GM18867 (cell line): ENCODE measurements at regions not wholly inside any gene's neighbourhood (a gene's known extent, or its start where the extent isn't known, plus 50 kb on each side); places are given as distances from the start of the nearest gene placed in this dataset.
"Not testable (repeated sequence)": the region's sequence is repeated elsewhere in the genome, so short reads cannot be mapped to it uniquely, and the experiment has no call there.

Source experiments
- ATAC-seq: cut with Tn5 transposase; IDR thresholded peaks from one replicate; pipeline ENCODE4 v1.9.1; 2021; ENCODE audit warnings: mild to moderate bottlenecking, moderate library complexity; ENCODE audit not compliant: unreplicated experiment

DNA sequence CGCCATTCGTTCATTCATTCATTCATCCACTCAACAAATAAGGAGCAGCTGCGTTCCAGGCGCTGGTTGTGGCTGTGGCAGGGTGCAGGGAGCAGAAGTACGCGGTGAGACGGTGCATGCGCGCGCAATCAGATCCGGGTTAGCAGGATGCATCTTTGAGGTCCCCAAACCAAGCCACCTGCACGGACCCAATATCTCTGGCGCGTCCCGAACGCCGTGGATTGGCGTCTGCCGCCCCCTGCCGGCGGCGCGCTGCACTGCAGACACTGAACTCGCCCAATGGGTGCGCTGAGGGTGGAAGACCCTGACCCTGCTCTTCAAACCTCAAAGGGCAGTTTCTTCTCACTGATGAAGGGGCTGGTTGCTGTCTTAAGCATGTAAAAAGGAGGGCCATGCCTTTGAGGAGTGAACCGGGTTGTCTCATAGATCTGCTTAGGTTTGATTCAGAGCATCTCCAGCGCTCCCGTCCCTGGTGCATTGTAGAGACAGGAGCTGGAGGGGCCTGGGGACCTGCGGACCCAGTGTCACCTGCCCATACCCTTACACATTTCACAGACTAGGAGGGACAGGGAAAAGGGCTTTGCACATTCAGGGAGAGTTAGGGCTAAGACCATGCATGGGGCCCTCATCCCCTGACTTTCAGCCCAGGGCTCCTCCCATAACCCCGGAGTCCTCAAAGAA, 102.5 kb downstream of the RAMP3 start:
- peak; percentile 71 for ATAC-seq

- ATAC-seq, result no peak
These were observed 109.7 kb downstream of the RAMP3 start for GRCh38 chr7:45267262-45267661.

DNA sequence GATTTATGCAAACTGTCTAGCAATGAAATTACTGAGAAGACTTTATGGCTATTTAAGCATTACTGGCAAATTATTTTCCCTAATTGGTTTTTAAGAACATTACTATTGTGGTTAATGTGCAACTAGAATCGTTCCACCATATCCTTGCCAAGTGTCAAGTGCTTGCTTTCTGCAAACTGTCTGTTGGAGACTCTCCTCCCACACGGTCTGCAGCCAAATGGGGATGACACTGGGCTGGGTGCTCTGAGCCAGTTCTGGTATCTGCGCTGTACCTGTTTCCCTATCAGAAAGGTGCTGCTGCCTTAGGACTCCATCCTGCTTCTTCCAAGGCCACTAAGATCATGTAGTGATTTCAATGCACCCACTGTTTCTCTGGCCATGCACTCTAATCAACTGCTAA, 110.4 kb downstream of the RAMP3 start:
- ATAC-seq, result no peak

DNA sequence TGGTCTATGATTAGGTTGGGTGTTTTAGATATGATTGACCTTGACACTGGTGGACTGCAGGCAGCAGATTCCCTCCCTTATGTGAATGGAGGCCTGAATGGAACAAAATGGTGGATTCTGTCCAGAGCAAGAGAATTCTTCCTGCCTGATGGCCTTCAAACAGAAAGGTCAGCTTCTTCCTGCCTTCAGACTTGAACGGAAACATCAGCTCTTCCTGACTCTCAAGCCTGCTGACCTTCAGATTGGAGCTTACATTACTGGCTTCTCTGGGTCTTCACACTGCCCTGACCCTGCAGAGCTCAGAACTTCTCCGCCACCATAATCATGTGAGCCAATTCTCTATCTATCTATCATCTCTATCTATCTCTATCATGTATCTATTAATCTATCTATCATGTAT, 111.6 kb downstream of the RAMP3 start:
- ATAC-seq, result no peak

DNA sequence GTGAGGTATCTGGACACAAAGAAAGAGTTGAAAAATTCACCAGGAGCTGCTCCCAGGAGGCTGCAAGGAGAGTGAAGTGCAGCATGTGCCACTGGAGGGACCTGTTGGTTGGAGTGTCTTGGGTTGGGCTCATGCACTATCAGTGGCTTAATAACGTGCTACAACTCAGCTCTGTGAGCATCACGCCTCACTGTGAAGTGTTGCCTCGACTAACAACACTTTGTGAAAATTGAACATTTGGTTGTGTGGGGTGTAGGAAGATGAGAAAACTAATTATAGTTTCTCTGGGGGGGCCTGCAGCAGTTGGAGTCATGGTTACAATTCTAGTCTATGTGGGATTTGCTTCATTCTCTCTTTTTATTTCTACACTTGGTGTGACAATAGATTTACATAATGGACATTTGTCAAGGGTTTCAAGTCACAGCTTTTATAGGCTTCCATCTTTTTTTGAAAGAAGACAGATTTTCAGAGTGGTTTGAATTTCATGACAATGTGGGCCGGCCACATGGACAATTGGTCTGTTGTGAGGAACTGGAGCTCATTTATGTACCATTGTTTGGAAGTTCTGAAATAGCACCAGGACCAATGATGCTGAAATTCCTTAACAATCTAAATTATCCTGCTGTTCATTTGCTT, 121.3 kb downstream of the RAMP3 start:
- no peak for ATAC-seq

- ATAC-seq, result not testable (repeated sequence)
These were observed 132.0 kb downstream of the RAMP3 start for GRCh38 chr7:45289611-45290010.

DNA sequence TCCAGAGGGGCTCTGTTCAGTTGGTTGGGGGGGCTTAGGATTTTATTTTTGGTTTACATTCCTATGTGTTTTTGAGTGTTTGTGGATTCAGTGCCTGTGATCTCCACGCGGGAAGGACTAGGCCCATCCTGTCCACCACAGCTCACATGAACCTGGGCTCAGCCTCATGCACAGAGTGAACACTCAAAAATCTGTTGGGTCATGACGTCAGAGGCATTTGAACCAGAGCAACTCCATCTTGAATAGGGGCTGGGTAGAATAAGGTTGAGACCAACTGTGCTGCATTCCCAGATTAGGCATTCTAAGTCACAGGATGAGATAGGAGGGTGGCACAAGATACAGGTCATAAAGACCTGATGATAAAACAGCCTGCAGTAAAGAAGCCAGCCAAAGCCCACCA, 133.3 kb downstream of the RAMP3 start:
- ATAC-seq, result no peak

DNA sequence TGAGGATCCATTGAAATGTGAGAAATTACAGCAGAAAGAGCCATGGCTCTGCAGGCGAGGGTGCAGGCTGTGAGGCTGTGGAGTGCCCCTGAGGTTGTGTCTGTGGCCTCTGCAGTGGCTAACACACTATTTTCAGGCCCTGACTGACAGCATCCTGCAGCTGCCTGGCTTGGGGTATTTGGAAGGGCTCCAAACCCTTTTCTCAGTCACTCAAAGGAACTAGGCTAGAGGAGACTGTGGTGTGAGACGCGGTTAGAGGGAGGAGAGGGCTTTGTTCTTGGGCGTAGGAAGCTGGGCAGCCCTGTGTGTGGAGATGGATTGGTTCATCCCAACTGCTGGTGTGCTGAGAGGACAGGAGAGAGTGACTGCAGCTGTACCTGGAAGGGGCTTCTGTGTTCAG, 134.9 kb downstream of the RAMP3 start:
- ATAC-seq, result no peak

GRCh38 chr7:45293295-45293942, 135.8 kb downstream of the RAMP3 start:
- ATAC-seq, result no peak

- ATAC-seq, result no peak
These were observed 137.0 kb downstream of the RAMP3 start for GRCh38 chr7:45294559-45294958.

GRCh38 chr7:45295222-45295621, 137.6 kb downstream of the RAMP3 start:
- ATAC-seq, result no peak

DNA sequence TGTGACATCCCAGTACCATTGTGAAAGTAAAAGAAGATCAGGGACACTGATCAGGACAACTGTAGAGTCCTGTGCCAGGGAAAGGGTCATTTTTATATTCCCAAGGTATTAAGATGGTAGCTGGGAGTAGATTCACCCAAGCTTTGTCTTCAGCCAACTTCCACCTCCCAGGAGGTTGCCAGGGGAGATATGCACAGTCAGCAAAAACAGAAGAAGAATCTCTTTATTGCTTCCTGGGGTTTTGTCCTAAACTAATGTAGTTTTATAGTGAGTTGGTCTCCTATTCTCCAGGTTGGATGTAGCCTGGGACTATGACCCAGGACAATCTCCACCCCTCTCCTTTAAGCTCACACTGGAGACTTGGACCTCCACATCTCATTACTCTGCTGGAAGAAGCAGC, 139.2 kb downstream of the RAMP3 start:
- ATAC-seq, result no peak

DNA sequence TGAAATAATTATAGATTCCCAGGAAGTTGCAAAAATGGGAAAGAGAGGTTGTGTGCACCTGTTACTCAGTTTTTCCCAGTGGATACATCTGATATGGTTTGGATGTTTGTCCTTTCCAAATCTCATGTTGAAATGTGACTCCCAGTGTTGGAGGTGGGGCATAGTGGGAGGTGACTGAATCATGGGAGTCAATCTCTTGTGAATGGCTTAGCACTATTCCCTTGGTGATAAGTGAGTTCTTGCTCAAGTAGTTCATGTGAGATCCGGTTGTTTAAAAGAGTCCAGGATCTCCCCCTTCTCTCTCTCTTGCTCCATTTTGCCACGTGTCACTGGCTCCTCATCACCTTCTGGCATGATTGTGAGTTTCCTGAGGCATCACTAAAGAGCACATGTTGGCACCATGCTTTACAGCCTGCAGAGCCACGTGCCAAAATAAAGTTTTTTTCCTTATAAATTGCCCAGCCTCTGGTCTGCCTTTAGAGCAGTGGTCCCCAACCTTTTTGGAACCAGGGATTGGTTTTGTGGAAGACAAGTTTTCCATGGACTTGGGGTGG, 149.2 kb downstream of the RAMP3 start:
- ATAC-seq, result no peak

- ATAC-seq, result no peak
These were observed 154.0 kb downstream of the RAMP3 start for GRCh38 chr7:45311597-45311996.

DNA sequence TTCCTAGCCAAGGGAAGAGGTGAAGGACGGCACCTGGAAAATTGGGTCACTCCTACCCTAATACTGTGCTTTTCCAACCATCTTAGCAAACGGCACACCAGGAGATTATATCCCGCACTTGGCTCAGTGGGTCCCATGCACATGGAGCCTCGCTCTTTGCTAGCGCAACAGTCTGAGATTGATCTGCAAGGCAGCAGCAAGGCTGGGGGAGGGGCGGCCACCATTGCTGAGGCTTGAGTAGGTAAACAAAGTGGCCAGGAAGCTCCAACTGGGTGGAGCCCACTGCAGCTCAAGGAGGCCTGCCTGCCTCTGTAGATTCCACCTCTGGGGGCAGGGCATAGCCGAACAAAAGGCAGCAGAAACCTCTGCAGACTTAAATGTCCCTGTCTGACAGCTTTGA, 157.9 kb downstream of the RAMP3 start:
- not testable (repeated sequence) for ATAC-seq

DNA sequence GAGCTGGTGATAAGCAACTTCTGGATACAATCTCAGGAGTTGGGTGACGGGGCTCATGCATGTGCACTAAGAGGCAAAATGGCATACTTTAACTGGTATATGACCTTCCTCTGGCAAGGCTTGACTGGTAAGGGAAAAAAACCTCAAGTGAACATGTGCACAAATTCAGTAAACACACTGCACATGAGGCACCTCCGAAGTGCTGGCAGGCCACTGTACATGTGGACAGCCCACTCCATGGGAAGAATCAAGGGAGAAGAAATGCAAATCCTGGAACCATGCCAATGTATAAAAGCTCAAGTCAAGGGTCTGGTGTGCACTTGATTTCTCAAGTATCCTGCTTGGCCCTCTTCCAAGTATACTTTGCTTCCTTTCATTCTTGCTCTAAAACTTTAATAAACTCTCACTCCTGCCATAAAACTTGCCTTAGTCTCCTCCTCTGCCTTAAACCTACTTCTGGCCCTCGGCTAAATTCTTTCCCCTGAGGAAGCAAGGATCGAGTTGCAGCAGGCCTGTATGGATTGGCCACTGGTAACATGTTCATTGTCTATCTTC, 167.2 kb downstream of the RAMP3 start:
- ATAC-seq, result no peak

DNA sequence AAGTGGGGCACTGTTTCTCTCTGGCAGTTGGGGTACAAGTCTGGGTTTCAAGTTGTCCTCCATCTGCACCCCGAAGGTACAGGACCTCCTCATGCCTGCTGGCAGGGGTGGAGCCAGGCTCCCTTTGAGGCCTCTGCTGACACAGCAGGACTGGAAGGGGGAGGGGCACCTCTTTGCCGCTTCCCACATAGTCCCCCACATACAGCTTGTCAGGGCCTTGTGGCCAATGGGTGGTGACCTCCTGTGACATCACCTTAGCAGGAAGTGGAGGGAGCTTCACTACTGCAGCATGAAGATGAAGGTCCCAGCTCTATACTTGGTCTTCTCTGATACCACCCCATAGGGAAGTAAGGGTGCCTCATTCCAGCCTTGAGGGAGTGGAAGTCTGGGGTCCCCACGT, 167.8 kb downstream of the RAMP3 start:
- no peak for ATAC-seq

- no peak for ATAC-seq
These were observed 170.9 kb downstream of the RAMP3 start for GRCh38 chr7:45328403-45328981.

DNA sequence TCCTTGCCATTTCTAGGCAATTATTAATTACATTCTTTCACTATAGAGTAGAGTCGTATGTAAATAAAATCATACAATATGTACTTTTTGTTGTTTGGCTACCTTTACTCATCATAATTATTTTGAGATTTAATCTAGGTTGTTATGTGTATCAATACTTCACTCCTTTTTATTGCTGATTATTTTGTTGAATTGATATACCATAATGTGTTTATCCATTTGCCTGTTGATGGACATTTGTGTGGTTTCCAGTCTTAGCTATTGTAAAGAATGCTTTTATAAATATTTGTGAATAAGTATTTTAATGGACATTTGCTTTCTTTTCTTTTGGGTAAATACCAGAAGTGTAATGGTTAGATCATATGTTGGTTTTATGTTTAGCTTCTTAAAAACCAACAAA, 174.0 kb downstream of the RAMP3 start:
- ATAC-seq, result no peak

GRCh38 chr7:45335024-45335423, 177.4 kb downstream of the RAMP3 start:
- ATAC-seq, result not testable (repeated sequence)

- ATAC-seq, result no peak
These were observed 184.6 kb downstream of the RAMP3 start for GRCh38 chr7:45342236-45342635.
